ENCODE measurements at regions not wholly inside any gene's neighbourhood (a gene's known extent, or its start where the extent isn't known, plus 50 kb on each side); places are given as distances from the start of the nearest gene placed in this dataset.
"Not testable (repeated sequence)": the region's sequence is repeated elsewhere in the genome, so short reads cannot be mapped to it uniquely, and the experiment has no call there.

- no peak for DNase-seq
Measured at GRCh38 chr20:6692566-6693173, 74.8 kb upstream of the BMP2 start.

GRCh38 chr20:6691516-6691915 lies 76.0 kb upstream of the BMP2 start:
- DNase-seq: no peak

- DNase-seq: no peak
Measured at GRCh38 chr20:6689339-6689973, 78.0 kb upstream of the BMP2 start.

GRCh38 chr20:6686171-6686570 lies 81.3 kb upstream of the BMP2 start:
- DNase-seq: no peak

GRCh38 chr20:6685626-6686025 lies 81.9 kb upstream of the BMP2 start:
- DNase-seq: no peak

GRCh38 chr20:6685181-6685582 lies 82.3 kb upstream of the BMP2 start:
- DNase-seq: no peak

- no peak for DNase-seq
Measured at GRCh38 chr20:6683021-6683977, 84.2 kb upstream of the BMP2 start.

GRCh38 chr20:6680854-6681253 lies 86.6 kb upstream of the BMP2 start:
- DNase-seq: no peak

GRCh38 chr20:6680441-6680840 lies 87.0 kb upstream of the BMP2 start:
- no peak for DNase-seq

- DNase-seq: no peak
Measured at GRCh38 chr20:6679086-6679485, 88.4 kb upstream of the BMP2 start.

- no peak for DNase-seq
Measured at GRCh38 chr20:6678101-6678500, 89.4 kb upstream of the BMP2 start.

GRCh38 chr20:6674831-6675230 lies 92.7 kb upstream of the BMP2 start:
- DNase-seq: no peak

GRCh38 chr20:6673071-6673470 lies 94.4 kb upstream of the BMP2 start:
- DNase-seq: no peak

- DNase-seq: no peak
Measured at GRCh38 chr20:6671829-6672228, 95.7 kb upstream of the BMP2 start.

- DNase-seq: no peak
Measured at GRCh38 chr20:6668546-6668945, 98.9 kb upstream of the BMP2 start.

GRCh38 chr20:6665621-6666355 lies 101.7 kb upstream of the BMP2 start:
- no peak for DNase-seq

- no peak for DNase-seq
Measured at GRCh38 chr20:6665161-6665560, 102.3 kb upstream of the BMP2 start.

- DNase-seq: no peak
Measured at GRCh38 chr20:6664574-6664973, 102.9 kb upstream of the BMP2 start.

GRCh38 chr20:6663751-6664388 lies 103.6 kb upstream of the BMP2 start:
- no peak for DNase-seq

GRCh38 chr20:6663104-6663503 lies 104.4 kb upstream of the BMP2 start:
- DNase-seq: no peak

GRCh38 chr20:6662309-6662708 lies 105.2 kb upstream of the BMP2 start:
- DNase-seq: no peak

GRCh38 chr20:6660441-6660840 lies 107.0 kb upstream of the BMP2 start:
- DNase-seq: no peak

- DNase-seq: not testable (repeated sequence)
Measured at GRCh38 chr20:6658909-6659308, 108.6 kb upstream of the BMP2 start.

Measured in NCI-H1436 (cell line).